Mammary epithelial cell (primary cell): ENCODE measurements at regions not wholly inside any gene's neighbourhood (a gene's known extent, or its start where the extent isn't known, plus 50 kb on each side); places are given as distances from the start of the nearest gene placed in this dataset.

ENCODE experiments used
- CTCF ChIP-seq, 2 donors: IDR thresholded peaks in 1 of 2; conservative IDR thresholded peaks in 1 of 2; 2 replicates each; pipeline ENCODE4 v1.5.1; 2011 to 2012; ENCODE audit warnings: inconsistent platforms in 2 of 2, low read length in 2 of 2, mild to moderate bottlenecking in 2 of 2, control low read depth in 1 of 2, low read depth in 1 of 2; ENCODE audit not compliant: insufficient read depth in 1 of 2; ENCODE audit errors: extremely low read depth in 1 of 2
- EZH2 ChIP-seq: IDR thresholded peaks from 2 replicates; pipeline ENCODE4 v1.6.1; 2012; ENCODE audit warnings: low read length, inconsistent platforms, borderline replicate concordance

GRCh38 chr5:166063261-166063660 lies 2228.2 kb upstream of the WWC1 start:
- no peak for TF ChIP-seq CTCF (conservative IDR thresholded peaks at IDR 0.05 in 1 of 2, IDR thresholded peaks at IDR 0.05 in 1 of 2; ENCODE audit: extremely low read depth in 1 of 2, insufficient read depth in 1 of 2, low read depth in 1 of 2, low read length in 2 of 2)
- no peak for TF ChIP-seq EZH2
